WERI-Rb-1 (cell line): ENCODE measurements at regions not wholly inside any gene's neighbourhood (a gene's known extent, or its start where the extent isn't known, plus 50 kb on each side); places are given as distances from the start of the nearest gene placed in this dataset.

ENCODE experiments used
- DNase-seq: peaks from one replicate; pipeline ENCODE4 v3.0.0-alpha.2; 2020
- H3K27ac ChIP-seq: fragments of 250-450 bp; sonication (Bioruptor Pico); 2 replicates; pipeline ENCODE4 v1.5.1; 2020; ENCODE audit warnings: mild to moderate bottlenecking, moderate library complexity
- H3K27me3 ChIP-seq: fragments of 250-450 bp; sonication (Bioruptor Pico); 2 replicates; pipeline ENCODE4 v1.5.1; 2021; ENCODE audit warnings: mild to moderate bottlenecking, low read depth, moderate library complexity; ENCODE audit not compliant: insufficient read depth, severe bottlenecking
- H3K36me3 ChIP-seq: fragments of 250-450 bp; sonication (Bioruptor Pico); 2 replicates; pipeline ENCODE4 v1.5.1; 2020; ENCODE audit warnings: mild to moderate bottlenecking, moderate library complexity
- H3K4me3 ChIP-seq: 2 replicates; pipeline ENCODE4 v1.5.1; 2011; ENCODE audit warnings: low read depth, mild to moderate bottlenecking, control low read depth, low read length
- H3K9me3 ChIP-seq: fragments of 250-450 bp; sonication (Bioruptor Pico); 2 replicates; pipeline ENCODE4 v1.5.1; 2021; ENCODE audit warnings: mild to moderate bottlenecking, moderate library complexity; ENCODE audit not compliant: severe bottlenecking
- CTCF ChIP-seq: IDR thresholded peaks from 2 replicates; pipeline ENCODE4 v1.5.1; 2011; ENCODE audit warnings: low read depth, mild to moderate bottlenecking, control low read depth, inconsistent platforms, low read length

- Histone ChIP-seq H3K27me3 (no peaks in the 10 kb centered on the region), H3K36me3 (no peaks in the 10 kb centered on the region), H3K4me3 (no peak overlapping the region), H3K27ac (no peak overlapping the region), H3K9me3 (no peaks in the 10 kb centered on the region)
- TF ChIP-seq CTCF = no peak
- DNase-seq = no peak
These were observed 1358.8 kb downstream of the LRFN5 start for GRCh38 chr14:42965512-42965911.

DNA sequence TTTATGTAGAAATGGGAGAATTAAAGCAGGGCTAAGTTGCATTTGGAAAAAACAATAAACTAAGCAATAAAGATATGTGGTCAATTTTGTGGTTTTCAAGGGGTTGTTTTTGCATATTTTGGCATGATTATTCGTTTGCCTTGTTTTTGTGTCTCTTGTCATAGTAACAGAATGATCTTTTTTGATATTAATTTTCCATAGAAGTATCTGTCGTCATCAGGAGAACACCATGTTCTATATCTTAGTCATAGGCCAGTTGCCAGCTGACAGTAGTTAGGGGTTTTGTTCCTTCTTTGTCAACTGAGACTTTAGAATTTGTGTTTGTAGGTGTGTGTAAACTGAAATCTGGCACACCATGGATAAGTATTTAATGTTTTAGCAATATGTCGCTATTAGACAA, 1354.8 kb downstream of the LRFN5 start:
- H3K9me3 ChIP-seq = no peaks in the 10 kb centered on the region
- TF ChIP-seq CTCF = no peak
- H3K4me3 ChIP-seq = no peak overlapping the region
- DNase-seq = no peak
- H3K27me3 ChIP-seq = no peaks in the 10 kb centered on the region
- H3K36me3 ChIP-seq = no peaks in the 10 kb centered on the region
- no peak overlapping the region for H3K27ac ChIP-seq

- no peak overlapping the region for H3K27ac ChIP-seq
- no peak overlapping the region for H3K4me3 ChIP-seq
- DNase-seq = no peak
- no peaks in the 10 kb centered on the region for H3K9me3 ChIP-seq
- peaks cover 9% of the 10 kb centered on the region for H3K27me3 ChIP-seq
- no peaks in the 10 kb centered on the region for H3K36me3 ChIP-seq
- no peak for TF ChIP-seq CTCF
These were observed 1343.7 kb downstream of the LRFN5 start for GRCh38 chr14:42950363-42950762.

GRCh38 chr14:42947991-42948390, 1341.3 kb downstream of the LRFN5 start:
- Histone ChIP-seq H3K4me3 (no peak overlapping the region), H3K9me3 (no peaks in the 10 kb centered on the region), H3K27ac (no peak overlapping the region), H3K36me3 (no peaks in the 10 kb centered on the region), H3K27me3 (peaks cover 9% of the 10 kb centered on the region)
- DNase-seq = no peak
- no peak for TF ChIP-seq CTCF

GRCh38 chr14:42944284-42944683, 1337.6 kb downstream of the LRFN5 start:
- no peak overlapping the region for H3K4me3 ChIP-seq
- TF ChIP-seq CTCF = no peak
- H3K9me3 ChIP-seq = no peaks in the 10 kb centered on the region
- DNase-seq = no peak
- no peaks in the 10 kb centered on the region for H3K27me3 ChIP-seq
- no peaks in the 10 kb centered on the region for H3K36me3 ChIP-seq
- no peak overlapping the region for H3K27ac ChIP-seq

GRCh38 chr14:42931308-42931707, 1324.6 kb downstream of the LRFN5 start:
- no peak for TF ChIP-seq CTCF
- peaks cover 2% of the 10 kb centered on the region for H3K27me3 ChIP-seq
- H3K4me3 ChIP-seq = no peak overlapping the region
- no peak overlapping the region for H3K27ac ChIP-seq
- no peaks in the 10 kb centered on the region for H3K36me3 ChIP-seq
- DNase-seq = no peak
- no peaks in the 10 kb centered on the region for H3K9me3 ChIP-seq
